ENCODE measurements at regions not wholly inside any gene's neighbourhood (a gene's known extent, or its start where the extent isn't known, plus 50 kb on each side); places are given as distances from the start of the nearest gene placed in this dataset.
A peak's percentile ranks its signal among the peaks of the same experiment; 100 is the strongest.

DNA sequence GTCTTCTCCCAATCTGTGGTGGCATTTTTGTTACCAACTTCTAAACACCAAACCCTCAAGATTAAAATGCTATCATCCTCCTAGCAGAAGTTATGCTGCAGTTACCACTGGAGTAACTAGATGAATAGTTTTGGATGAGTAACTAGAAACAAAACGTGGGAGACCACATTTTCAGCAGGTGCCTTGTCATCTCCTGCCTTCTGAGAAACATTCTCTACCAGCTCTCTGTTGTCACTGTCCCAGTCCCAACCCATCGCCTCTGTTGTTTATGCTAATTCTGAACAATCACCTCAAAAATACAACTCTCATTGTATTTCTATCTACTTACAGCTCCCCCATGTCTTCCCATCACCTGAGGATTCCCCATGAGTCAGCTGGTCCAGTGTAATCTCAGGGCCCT, 652.5 kb upstream of the ADAMTS16 start:
- in situ Hi-C loops (cut with HindIII; ENCODE audit: low pct_unique_long_range_greater_than_20kb, low sequenced_read_pairs): no loop called here
- DNase-seq (ENCODE audit: low read depth): no peak

DNA sequence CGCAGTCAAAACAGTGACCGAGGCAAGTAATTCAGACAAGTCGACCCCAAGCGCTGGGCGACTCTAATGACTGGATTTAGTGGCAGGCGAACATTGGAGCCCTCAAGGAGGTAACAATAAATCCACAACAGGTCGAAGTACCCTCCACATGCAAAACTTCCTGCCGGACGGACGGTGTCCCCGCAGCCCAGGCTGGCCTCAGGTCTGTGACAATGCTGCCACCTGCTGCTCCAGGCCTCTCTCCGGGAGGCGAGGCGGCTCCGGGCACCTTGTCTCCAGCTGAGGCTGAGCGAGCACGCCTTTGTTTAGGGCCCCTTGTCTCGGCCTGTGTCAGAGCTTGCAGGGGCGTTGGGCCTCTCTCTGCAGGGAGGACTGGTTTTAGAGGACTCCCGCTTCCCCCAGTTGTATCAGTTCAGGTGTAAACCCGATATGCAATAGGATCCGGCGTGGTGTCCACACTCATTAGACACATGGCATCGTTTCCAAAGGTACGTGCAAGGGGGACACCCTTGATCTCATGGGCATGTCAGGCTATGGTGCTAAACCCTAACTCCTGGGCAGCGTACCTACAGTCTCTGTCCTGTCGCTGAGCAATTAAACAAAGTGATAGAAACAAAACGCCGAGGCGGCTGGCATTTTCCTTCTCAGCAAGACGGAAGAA, 628.0 kb upstream of the ADAMTS16 start:
- peak; percentile 59 for DNase-seq (ENCODE audit: low read depth)
- in situ Hi-C loops (cut with HindIII; ENCODE audit: low pct_unique_long_range_greater_than_20kb, low sequenced_read_pairs): no loop called here

DNA sequence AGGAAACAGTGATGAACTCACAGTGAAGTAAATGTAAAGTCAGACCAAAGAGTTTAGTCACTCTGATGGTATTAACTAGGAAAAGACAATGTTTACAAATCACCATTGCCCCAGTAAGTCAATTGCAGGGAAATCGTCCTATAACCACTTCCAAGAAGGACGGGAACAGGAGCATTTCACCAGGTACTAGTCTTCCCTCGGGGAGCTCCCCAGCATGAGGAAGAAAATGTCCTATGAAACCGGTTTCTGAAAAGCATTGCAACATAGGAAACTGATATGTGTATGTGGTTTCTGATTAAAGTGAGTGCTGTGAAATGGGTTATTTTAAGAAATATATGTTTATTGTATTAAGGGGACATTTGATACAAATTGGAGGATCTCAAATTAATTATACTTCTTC, 626.7 kb upstream of the ADAMTS16 start:
- in situ Hi-C loops (cut with HindIII; ENCODE audit: low pct_unique_long_range_greater_than_20kb, low sequenced_read_pairs): no loop called here
- no peak for DNase-seq (ENCODE audit: low read depth)

GRCh38 chr5:4514067-4514648, 626.0 kb upstream of the ADAMTS16 start:
- DNase-seq (ENCODE audit: low read depth): no peak
- in situ Hi-C loops (cut with HindIII; ENCODE audit: low pct_unique_long_range_greater_than_20kb, low sequenced_read_pairs): no loop called here

GRCh38 chr5:4518903-4519672, 621.0 kb upstream of the ADAMTS16 start:
- no peak for DNase-seq (ENCODE audit: low read depth)
- in situ Hi-C loops (cut with HindIII; ENCODE audit: low pct_unique_long_range_greater_than_20kb, low sequenced_read_pairs): no loop called here

GRCh38 chr5:4520559-4520958, 619.6 kb upstream of the ADAMTS16 start:
- in situ Hi-C loops (cut with HindIII; ENCODE audit: low pct_unique_long_range_greater_than_20kb, low sequenced_read_pairs): no loop called here
- no peak for DNase-seq (ENCODE audit: low read depth)

GRCh38 chr5:4523038-4523437, 617.1 kb upstream of the ADAMTS16 start:
- DNase-seq (ENCODE audit: low read depth): no peak
- in situ Hi-C loops (cut with HindIII; ENCODE audit: low pct_unique_long_range_greater_than_20kb, low sequenced_read_pairs): no loop called here

- DNase-seq (ENCODE audit: low read depth): no peak
- in situ Hi-C loops (cut with HindIII; ENCODE audit: low pct_unique_long_range_greater_than_20kb, low sequenced_read_pairs): no loop called here
Measured at GRCh38 chr5:4531756-4532704, 608.1 kb upstream of the ADAMTS16 start.

- DNase-seq (ENCODE audit: low read depth): no peak
- in situ Hi-C loops (cut with HindIII; ENCODE audit: low pct_unique_long_range_greater_than_20kb, low sequenced_read_pairs): no loop called here
Measured at GRCh38 chr5:4532705-4533080, 607.4 kb upstream of the ADAMTS16 start.

GRCh38 chr5:4533457-4534105, 606.5 kb upstream of the ADAMTS16 start:
- in situ Hi-C loops (cut with HindIII; ENCODE audit: low pct_unique_long_range_greater_than_20kb, low sequenced_read_pairs): no loop called here
- DNase-seq (ENCODE audit: low read depth): no peak

GRCh38 chr5:4537489-4537888, 602.6 kb upstream of the ADAMTS16 start:
- in situ Hi-C loops (cut with HindIII; ENCODE audit: low pct_unique_long_range_greater_than_20kb, low sequenced_read_pairs): no loop called here
- DNase-seq (ENCODE audit: low read depth): no peak

GRCh38 chr5:4540375-4541173, 599.6 kb upstream of the ADAMTS16 start:
- no peak for DNase-seq (ENCODE audit: low read depth)
- in situ Hi-C loops (cut with HindIII; ENCODE audit: low pct_unique_long_range_greater_than_20kb, low sequenced_read_pairs): no loop called here

DNA sequence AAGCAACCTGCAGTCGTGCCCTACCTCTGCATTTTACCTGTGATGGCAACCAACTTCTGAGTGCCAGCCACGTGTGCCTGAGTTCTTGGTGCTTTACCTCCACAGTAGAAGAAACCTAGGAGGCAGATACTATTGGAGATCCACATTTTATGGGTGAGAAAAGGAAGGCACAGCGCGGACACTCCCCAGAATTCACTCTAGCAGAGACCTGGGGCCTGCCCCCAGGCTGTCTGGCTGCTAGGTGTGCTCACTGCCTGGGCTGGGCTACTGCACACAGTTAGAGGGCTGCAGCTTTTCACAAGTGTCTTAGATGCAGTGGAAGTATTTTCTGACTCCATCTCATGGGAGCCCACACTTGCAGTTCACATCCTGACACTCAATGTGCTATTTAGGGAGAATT, 598.8 kb upstream of the ADAMTS16 start:
- in situ Hi-C loops (cut with HindIII; ENCODE audit: low pct_unique_long_range_greater_than_20kb, low sequenced_read_pairs): no loop called here

DNA sequence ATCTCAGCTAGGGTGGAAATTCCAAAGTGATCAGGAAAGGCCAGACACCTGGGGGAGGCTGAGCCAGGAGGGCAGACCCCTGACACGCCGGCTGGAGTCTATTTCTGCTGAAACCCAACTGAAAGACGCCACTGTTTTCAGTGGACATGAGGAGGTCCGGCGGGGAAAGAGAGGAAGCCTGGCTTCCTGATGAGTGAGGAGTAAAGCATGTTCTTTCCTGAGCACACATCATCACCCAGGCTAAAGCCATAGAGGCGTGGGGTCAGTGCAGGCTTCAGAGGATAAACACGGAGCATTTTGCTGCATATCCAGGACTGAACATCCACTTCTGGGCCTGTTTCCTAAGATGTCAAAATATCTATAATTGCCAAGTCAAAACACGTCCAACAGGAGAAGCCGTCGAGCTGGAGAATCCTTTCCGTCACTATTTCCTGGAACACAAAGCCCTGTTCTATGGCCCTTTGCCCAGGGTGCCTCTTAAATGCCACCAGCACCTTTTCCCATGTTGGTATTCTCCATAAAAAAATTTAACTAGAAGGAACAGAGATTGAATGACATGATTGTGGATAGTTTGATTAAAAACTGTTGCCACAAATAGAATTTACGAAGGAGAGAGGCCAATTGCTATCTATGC, 597.9 kb upstream of the ADAMTS16 start:
- in situ Hi-C loops (cut with HindIII; ENCODE audit: low pct_unique_long_range_greater_than_20kb, low sequenced_read_pairs): no loop called here
- no peak for DNase-seq (ENCODE audit: low read depth)

More for the DNA sequence above, 598.8 kb upstream of the ADAMTS16 start:
- no peak for DNase-seq (ENCODE audit: low read depth)

GRCh38 chr5:4544049-4544670, 596.0 kb upstream of the ADAMTS16 start:
- in situ Hi-C loops (cut with HindIII; ENCODE audit: low pct_unique_long_range_greater_than_20kb, low sequenced_read_pairs): no loop called here
- no peak for DNase-seq (ENCODE audit: low read depth)

DNA sequence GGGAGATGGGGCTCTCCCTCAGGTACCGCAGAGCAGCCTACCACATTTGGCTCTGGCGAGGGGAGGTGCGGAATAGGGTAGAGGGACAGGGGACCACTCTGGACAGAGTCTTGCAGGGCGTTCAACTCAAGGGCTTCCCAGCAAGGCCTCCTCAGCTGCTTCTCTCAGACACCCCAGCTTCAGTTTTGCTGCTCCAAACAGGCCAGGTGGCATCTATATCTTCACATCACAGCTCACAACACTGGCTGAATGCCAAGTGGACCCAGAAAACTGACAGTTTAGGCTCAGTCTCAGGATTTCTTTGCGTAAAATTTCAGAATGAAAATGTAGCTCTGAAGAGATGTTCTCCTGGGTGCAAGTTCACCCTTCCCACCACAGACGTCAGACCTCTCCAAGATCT, 592.6 kb upstream of the ADAMTS16 start:
- no peak for DNase-seq (ENCODE audit: low read depth)
- in situ Hi-C loops (cut with HindIII; ENCODE audit: low pct_unique_long_range_greater_than_20kb, low sequenced_read_pairs): no loop called here

- no peak for DNase-seq (ENCODE audit: low read depth)
- in situ Hi-C loops (cut with HindIII; ENCODE audit: low pct_unique_long_range_greater_than_20kb, low sequenced_read_pairs): no loop called here
Measured at GRCh38 chr5:4548341-4548740, 591.8 kb upstream of the ADAMTS16 start.
